ENCODE measurements at regions not wholly inside any gene's neighbourhood (a gene's known extent, or its start where the extent isn't known, plus 50 kb on each side); places are given as distances from the start of the nearest gene placed in this dataset.

GRCh38 chr16:59697761-59698160 is 963.6 kb upstream of the GOT2 start:
- TF ChIP-seq CTCF (conservative IDR thresholded peaks at IDR 0.05; ENCODE audit: low read depth, low read length) (no peak), EZH2phosphoT487 (IDR thresholded peaks at IDR 0.05; ENCODE audit: borderline replicate concordance, low read length) (no peak)

Data from PC-3 (cell line).